Activated effector memory CD4-positive, alpha-beta T cell treated with anti-CD3 and anti-CD28 coated beads, Interleukin-2, amount 50 U/mL, for 16 hours (primary cell): ENCODE measurements at regions not wholly inside any gene's neighbourhood (a gene's known extent, or its start where the extent isn't known, plus 50 kb on each side); places are given as distances from the start of the nearest gene placed in this dataset.
"Not testable (repeated sequence)": the region's sequence is repeated elsewhere in the genome, so short reads cannot be mapped to it uniquely, and the experiment has no call there.

Source experiments
- DNase-seq: peaks from one replicate; pipeline ENCODE4 v3.0.0-alpha.2; 2020

GRCh38 chr2:194725169-194725568 lies 931.9 kb upstream of the SLC39A10 start:
- DNase-seq, result no peak

GRCh38 chr2:194723446-194723845 lies 933.6 kb upstream of the SLC39A10 start:
- DNase-seq, result no peak

- DNase-seq, result no peak
These were observed 935.8 kb upstream of the SLC39A10 start for GRCh38 chr2:194721227-194721626.

GRCh38 chr2:194720462-194720861 lies 936.6 kb upstream of the SLC39A10 start:
- DNase-seq, result no peak

GRCh38 chr2:194718881-194719280 lies 938.1 kb upstream of the SLC39A10 start:
- DNase-seq, result no peak

- DNase-seq, result no peak
These were observed 942.5 kb upstream of the SLC39A10 start for GRCh38 chr2:194714541-194714940.

GRCh38 chr2:194709840-194710239 lies 947.2 kb upstream of the SLC39A10 start:
- no peak for DNase-seq

- no peak for DNase-seq
These were observed 950.8 kb upstream of the SLC39A10 start for GRCh38 chr2:194706179-194706578.

- DNase-seq, result no peak
These were observed 951.6 kb upstream of the SLC39A10 start for GRCh38 chr2:194705398-194705797.

GRCh38 chr2:194700726-194701125 lies 956.3 kb upstream of the SLC39A10 start:
- DNase-seq, result no peak

- DNase-seq, result no peak
These were observed 956.9 kb upstream of the SLC39A10 start for GRCh38 chr2:194700116-194700515.

- no peak for DNase-seq
These were observed 959.0 kb upstream of the SLC39A10 start for GRCh38 chr2:194698012-194698411.

- no peak for DNase-seq
These were observed 959.6 kb upstream of the SLC39A10 start for GRCh38 chr2:194697439-194697838.

GRCh38 chr2:194696690-194697089 lies 960.3 kb upstream of the SLC39A10 start:
- DNase-seq, result no peak

GRCh38 chr2:194686569-194686968 lies 970.5 kb upstream of the SLC39A10 start:
- no peak for DNase-seq

GRCh38 chr2:194674043-194674442 lies 983.0 kb upstream of the SLC39A10 start:
- no peak for DNase-seq

- no peak for DNase-seq
These were observed 984.0 kb upstream of the SLC39A10 start for GRCh38 chr2:194672994-194673393.

- DNase-seq, result no peak
These were observed 995.6 kb upstream of the SLC39A10 start for GRCh38 chr2:194661431-194661830.

GRCh38 chr2:194639057-194639456 lies 1018.0 kb upstream of the SLC39A10 start:
- not testable (repeated sequence) for DNase-seq

- DNase-seq, result no peak
These were observed 1035.1 kb upstream of the SLC39A10 start for GRCh38 chr2:194621945-194622344.

GRCh38 chr2:194619366-194619765 lies 1037.7 kb upstream of the SLC39A10 start:
- DNase-seq, result no peak

GRCh38 chr2:194618432-194618831 lies 1038.6 kb upstream of the SLC39A10 start:
- no peak for DNase-seq

- no peak for DNase-seq
These were observed 1040.7 kb upstream of the SLC39A10 start for GRCh38 chr2:194616334-194616733.

- DNase-seq, result no peak
These were observed 1046.7 kb upstream of the SLC39A10 start for GRCh38 chr2:194610297-194610696.

- no peak for DNase-seq
These were observed 1053.6 kb upstream of the SLC39A10 start for GRCh38 chr2:194603429-194603828.

- no peak for DNase-seq
These were observed 1054.3 kb upstream of the SLC39A10 start for GRCh38 chr2:194602750-194603149.
